Epidermal melanocyte (primary cell): ENCODE measurements at regions not wholly inside any gene's neighbourhood (a gene's known extent, or its start where the extent isn't known, plus 50 kb on each side); places are given as distances from the start of the nearest gene placed in this dataset.

Source experiments
- DNase-seq: peaks from one replicate; pipeline ENCODE4 v3.0.0; 2011; ENCODE audit warnings: low spot score; ENCODE audit not compliant: insufficient read length

DNA sequence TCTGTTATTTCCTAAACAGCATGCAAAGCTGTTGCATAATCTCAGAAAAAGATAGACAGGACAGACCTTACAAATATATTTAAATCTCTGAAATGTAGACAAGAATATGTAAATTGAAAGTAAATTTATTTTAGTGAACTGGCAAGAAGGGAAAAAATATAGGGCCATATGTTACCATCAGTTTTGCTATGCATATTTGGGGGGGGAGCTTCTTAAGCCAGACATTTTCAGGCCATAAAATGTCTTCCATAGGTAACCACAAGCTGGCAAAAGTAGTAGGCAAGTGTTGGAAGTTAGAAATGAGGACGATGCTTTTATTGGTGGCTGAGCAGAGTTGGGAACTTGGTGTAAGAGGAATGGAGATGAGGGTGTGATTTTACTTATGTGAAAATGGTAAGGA, 272.0 kb upstream of the CXXC4 start:
- DNase-seq = no peak

DNA sequence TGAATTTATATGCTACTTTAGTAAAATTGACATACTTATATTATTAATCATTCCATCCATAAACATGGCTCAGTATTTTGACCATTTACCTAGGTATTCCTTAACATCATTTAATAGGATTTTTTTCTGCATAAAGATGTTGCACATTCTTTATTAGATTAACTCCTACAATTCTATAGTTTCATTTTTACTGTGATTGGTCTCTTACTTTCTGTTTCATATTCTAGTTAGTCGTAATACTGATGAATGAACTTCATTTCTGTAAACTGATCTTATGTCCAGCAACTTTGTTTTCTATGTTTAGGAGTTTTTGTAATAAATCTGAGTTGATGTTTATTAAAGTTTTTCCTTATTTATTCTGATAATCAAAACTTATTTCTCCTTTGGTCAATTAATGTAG, 278.2 kb upstream of the CXXC4 start:
- DNase-seq = no peak

DNA sequence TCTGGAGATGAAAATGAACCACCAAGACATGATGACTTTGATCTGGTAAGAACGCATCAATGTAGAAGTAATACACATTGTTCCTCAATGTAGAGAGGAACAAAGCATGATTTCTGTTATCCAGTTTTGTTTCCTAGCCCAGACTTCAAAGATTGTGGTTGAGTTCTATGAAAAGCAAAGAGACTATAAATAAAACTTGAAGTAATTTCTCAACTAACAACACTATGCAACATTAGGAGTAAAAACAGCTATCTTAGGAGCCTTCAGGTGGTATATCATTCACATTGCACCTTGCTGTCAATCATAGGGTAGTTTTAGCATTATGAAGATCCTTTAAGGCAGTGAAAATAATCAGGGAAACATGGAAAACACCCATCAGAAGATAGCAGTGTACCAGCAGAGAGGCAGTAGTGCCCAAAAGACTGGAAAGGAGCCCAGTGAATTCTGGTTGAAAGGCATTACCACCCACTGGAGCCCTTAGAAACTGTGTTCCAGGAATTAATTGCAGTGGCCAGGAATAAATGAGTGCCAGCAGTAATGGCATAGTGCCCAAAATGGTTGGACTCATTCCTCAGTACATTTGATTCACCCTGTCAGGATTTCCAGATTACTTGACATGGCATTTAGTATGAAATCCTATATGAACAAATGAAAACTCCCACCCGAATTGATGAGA, 300.7 kb upstream of the CXXC4 start:
- no peak for DNase-seq

DNA sequence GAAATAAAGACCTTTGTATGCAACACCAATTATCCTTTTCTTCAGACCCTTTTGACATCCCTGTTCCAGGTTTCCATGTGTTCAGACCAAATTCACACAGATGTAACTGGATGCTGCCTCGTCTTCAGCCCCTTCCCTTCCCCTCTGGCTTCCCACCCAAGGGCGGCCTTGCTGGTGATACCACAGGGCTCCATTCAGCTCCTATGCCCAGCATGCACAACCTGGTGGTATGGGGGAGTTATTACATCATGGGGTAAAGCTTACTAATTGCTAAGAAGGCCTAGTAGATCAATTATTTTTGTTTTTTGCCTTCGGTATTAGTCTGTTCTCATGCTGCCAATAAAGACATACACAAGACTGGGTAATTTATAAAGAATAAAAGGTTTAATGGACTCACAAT, 317.0 kb upstream of the CXXC4 start:
- DNase-seq = no peak

DNA sequence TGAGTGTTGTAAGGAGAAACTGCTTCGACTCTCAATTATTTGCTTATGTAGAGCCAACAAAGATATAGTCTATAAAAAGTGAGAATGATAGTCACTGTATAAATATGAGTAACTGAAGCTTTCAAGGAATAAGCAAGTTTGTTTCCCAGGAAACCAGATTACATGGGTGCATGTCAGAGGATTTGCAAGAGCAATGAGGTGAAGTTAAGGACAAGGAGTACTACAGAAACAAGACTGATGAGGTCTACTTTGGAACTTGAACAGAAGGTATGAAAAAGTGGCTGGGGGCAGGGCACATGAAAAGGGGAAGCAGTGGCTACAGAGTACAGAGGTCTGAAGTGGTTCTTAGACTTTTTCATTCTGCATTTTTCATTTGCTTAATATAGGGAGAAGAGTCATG, 321.0 kb upstream of the CXXC4 start:
- DNase-seq = no peak

DNA sequence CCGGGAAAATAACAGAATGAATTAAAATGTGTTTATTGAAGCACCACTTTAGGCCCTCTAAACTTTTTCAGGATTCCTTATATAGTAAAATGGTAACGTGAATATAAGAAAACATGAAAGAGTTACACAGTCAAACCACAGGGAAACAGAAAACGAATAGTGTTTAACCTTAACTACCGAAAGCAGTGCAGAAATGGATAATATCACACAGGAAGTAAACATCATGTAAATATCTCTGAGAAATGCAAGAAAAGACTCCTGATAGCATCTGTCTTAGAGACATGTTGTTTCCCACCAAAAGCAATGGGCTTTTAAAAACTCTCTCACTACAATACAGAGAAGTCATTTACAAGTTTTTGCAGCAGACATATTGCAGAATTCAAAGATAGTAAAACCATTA, 323.9 kb upstream of the CXXC4 start:
- no peak for DNase-seq

DNA sequence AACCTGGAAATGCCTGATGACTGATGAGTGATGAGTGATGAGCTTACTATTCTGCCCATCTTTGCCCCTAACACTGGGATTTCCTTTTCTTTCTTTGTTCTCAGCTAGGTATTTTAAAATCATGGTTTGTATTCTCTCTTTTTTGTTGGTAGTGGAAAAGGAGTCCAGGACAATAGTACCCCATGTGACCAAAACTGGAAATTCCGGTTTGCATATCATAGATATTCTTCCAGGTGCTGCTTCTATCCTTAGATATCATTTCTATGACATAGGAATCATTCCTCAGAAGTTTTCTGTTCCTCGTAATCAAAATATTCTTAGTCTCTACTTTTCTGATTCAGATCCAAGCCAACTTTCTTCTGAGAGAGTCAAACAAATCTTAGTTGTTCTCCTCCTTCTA, 320.5 kb upstream of the TET2 start:
- DNase-seq = no peak

DNA sequence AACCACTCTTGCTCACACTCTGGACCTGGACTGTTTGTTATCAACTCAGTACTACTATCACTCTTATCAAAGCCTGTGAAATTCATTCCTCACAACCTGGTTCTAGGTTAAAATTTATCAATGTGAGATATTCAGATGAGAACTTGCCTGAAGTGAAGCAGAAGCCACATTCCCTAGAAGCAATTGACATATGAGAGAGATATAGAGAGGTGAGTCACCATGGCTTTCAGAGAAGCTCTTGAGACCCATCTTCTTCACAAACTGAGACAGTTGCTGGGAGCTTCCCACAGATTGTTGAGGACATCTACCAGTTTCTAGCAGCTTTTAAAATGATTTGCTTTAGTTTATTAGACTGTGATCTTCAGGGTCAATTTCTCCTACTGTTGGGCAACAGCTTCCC, 316.9 kb upstream of the TET2 start:
- no peak for DNase-seq

DNA sequence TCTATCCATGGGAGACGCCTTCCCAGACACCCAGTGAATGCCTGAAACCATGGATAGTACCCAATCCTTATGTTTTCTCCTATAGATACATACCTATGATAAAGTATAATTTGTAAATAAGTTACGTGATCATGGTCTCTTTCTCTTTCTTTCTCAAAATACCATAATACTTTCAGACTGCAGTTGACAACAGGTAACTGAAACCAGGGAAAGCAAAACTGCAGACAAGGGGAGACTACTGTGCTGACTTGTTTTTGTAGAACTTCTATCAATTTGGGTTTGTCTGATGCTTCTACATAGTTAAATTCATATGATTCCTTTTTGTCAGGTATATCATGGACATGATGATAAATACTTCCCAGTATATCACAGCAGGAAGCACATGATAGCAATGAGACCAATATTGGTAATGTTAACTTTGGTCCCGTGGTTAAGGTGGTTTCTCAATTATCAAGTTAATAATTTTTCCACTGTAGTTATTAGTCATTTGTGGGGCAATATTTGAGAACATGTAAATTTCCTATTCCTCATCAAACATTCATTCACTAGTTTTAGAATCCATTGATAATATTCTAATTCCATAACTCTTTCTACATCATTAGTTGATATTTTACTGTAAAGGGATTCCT, 298.0 kb upstream of the TET2 start:
- no peak for DNase-seq

DNA sequence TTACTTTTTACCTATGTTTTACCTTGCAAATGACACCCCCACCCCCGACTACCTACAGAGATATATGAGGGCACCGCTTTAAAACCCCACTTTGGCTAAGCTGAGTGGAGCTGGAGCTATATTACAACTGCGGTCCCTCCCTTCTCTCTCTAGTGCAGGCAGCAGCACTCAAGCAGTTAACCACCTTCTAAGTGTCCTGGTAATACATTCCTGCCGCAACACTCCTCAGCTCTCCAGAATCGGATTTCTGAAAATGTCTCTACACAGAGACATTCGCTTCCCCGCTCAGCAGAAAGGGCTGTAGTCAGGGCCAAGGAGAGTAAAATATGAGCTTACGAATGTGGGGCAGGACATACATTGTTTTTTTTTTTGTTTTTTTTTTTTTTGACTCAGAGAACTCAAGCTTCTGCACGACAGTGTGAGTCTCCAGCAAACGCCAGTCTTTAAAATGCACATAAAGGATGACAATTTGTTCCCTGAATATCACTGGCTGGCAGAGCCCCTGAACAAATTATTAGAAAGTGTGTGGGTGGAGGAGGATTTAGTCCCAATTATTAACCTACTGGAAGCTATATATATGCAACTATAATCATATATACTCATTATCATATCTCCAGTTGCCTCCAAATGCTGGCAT, 287.0 kb upstream of the TET2 start:
- DNase-seq = no peak

DNA sequence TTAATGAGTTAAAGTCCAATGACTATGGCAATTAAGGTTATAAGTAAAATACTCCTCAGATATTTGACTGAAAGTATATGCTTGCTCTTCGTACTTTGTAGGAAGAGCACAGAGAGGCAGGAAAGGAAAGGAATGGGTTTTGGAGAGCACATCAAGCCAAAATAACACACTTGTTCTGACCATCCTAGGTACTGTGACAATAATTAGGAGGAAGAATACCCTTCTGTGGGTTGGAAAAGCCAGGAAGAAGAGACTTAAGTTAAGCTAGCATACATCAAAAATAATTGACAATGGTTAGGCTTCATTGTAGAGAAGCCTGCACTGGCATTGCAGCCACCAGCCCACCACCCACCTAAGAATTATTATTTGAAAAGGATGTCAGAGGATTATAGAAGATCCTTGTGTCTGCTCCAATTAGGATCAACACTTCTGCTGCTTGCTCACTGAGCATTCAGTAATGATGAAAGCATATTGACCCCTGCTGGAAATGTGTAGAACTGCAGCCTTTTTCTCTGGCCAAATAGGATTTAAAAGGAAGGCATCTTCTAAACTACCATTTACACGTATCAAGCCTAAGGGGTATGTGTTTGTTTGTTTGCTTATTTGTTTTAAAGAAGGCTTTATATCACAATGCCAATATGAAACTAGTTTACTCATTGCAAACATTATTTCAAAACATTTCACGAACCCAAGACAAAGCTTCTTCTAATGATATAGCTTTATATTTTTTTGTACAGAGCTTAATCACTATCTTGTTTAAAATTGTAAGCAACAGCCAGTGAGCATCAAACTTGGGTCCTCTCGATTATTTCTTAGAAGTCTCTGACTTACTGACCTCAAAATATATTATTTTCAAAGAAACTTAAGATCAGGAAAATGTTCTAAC, 286.2 kb upstream of the TET2 start:
- peak; percentile 33 for DNase-seq

DNA sequence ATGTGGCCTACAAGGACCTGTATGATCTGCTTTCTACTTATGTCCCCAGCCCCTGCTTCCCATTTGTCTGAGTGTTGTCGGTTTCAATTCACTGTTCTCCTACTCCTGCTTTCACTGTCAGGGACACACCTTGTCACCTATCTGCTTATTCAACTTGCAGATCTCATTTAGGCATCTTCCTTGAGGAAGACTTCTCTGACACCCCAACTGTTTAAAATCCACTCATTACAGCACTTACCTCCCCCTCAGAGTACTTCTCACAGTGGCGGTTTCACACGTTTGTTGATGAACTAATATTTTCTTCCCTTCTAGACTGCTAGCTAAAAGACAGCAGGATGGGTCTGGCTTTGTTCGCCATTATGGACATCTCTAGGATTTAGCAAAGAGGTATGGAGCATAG, 279.9 kb upstream of the TET2 start:
- DNase-seq = no peak

DNA sequence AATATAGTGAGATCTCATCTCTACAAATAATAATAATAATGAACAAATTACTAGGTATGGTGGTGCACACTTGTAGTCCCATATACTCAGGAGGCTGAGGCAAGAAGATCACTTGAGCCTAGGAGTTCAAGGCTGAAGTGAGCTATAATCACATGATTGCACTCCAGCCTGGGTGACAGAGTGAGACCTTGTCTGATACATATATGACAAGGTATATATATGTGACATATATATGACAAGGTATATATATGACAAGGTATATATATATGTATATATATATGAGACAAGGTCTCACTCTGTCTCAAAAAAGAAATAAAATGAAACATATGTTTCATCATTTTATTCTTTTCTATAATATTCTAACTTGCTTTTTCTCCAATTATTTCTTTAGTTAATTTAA, 278.1 kb upstream of the TET2 start:
- no peak for DNase-seq

DNA sequence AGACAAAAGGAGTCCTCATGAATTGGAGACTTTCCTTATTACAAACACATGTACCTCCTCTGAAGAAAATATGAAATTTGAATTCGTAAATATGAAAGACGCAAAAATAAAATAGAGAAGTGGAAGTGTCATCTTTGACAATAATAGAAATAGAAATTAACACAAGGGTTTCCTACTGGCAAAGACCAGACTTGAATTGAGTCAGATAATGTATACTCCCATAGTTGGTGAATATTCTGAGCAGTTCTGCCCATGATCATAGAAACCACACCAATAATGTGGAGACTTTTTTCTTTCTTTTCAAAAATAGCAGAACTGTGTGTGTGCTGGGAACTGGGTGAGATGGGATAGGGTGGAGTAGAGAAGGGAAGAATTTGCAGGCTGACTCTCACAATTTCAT, 277.7 kb upstream of the TET2 start:
- no peak for DNase-seq

DNA sequence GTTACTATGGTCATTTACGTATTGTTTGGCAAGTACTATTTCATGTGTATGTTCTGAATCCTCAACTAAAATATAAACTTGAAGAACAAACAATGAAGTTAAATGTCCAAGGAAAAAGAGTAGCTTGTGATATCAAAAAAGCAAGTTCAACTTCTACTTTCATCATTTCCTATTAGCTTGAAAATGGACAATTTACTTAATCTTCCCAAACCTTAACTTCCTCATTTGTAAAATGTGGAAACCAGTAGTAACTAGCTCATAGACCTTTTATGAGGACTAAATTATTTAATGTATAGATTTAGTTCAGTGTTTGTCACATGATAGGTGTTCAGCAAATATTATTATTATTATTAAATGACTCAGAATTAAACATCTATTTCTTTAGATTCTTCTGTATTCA, 276.8 kb upstream of the TET2 start:
- no peak for DNase-seq

DNA sequence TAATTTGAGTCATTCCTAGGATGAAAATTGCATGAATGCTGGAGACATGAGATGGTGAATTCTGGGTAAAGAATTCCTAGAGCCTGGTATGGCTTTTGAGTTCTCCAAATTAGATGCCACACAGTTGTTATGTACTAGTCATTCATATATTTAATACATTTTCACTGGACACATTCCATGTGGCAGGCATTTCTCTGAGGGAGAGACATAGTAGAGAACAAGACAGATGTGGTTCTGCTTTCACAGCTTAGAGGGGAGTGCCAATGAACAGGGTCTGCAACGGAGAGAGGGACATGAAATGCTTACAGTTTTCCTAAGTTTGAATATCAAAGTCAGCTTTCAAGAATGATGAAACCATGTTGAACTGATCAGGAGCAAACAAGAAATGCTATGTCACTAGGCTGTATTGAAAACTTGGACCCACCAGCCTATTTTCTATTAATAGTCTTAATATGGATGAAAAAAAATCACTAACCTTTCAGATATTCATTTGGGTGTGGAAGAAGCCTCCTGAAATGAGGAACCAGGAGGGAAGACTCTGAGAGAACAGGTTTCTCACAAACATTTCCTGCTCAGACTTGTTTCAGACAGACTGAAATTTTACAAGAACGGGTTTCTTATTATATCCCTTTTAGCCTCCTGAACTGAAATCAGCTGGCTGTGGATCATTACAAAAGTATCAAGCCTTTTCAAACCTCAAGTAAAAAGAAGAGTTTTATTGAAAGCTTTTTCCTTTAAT, 276.0 kb upstream of the TET2 start:
- DNase-seq = no peak

DNA sequence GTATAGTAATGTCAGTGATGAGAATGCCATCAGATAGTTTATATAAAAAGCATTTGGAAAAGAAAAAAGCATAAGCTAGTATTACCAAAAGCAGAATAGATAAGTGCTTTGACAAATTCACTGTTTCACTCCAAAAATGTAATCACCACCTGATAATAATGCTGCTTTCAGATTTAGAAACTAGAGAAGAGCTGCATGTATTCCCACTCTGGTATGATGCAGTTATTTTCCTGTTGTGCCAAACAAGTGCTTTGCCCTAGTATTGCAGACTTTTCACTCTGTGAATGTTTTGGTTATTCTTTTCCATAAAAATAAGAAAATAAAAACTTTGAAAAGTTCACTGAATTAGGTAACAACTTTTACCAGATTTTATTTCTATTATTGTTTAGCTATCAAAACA, 267.7 kb upstream of the TET2 start:
- no peak for DNase-seq

DNA sequence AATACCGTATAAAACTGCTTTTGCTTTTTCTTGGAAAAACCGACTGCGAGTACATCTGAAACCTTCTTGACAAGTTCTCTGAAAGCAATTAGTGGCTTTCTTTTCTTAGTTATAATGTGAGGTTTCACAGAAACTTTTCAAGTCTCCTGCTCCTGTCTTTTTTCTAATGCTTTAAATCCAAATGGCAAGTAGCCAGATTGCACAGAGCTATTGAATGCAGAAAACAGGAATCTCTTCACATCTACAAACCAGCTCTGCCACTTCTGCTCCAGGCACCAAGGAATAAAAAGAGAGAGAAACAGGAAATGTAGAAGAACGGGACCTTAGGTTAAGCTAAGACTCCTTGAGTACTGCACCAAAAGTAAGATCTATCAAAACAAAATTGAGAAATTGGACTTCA, 267.3 kb upstream of the TET2 start:
- DNase-seq = no peak

DNA sequence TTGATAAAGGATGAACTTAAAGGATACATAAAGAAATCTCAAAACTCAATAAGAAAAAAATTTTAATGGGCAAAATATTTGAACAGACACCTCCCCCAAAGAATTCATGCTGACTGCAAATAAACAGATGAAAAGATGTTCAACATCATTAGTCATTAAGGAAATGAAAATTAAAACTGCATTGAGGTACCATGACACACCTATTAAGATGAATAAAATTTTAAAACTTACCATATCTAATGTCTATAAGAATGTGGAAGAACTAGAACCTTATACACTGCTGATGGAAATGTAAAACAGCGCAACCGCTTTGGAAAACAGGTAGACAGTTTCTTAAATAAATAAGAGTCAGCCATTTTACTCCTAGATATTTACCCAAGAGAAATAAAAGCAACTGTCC, 266.8 kb upstream of the TET2 start:
- no peak for DNase-seq

DNA sequence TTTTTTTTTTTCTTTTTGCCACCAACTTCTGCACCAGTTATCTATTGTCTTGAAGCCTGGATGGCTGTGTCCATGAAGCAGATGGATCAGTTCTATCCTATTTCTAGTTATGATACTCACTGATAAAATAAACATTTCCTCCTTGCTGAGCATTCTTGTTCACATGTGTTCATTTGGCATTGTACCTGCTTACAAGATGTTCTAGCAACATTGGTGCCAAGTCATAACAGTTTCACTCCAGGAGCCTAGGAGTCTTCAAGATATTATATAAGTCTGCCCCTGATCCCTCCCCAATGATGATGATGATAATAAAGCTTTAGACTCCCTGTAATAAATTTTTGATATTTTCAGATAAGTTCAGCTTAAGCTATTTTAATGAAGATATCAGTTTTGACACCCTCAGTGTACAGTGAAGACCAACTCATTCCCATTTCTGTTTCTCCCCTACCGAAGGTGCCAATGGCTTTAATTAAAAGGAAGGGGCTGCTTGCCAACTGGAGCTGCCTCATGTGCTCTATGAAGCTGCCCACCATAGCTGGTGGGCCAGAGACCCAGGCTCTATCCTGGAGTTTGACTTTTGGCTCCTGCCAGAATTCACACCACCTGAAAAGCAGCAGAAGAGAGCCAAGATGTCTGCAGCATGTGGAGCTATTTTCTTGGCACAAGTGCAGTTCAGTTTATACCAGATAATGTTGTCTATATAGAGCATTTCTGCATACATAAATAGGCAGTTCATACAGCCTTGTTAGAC, 265.4 kb upstream of the TET2 start:
- DNase-seq = no peak
